Mammary epithelial cell (primary cell): ENCODE measurements at regions not wholly inside any gene's neighbourhood (a gene's known extent, or its start where the extent isn't known, plus 50 kb on each side); places are given as distances from the start of the nearest gene placed in this dataset.

ENCODE experiments used
- CTCF ChIP-seq, 2 donors: IDR thresholded peaks in 1 of 2; conservative IDR thresholded peaks in 1 of 2; 2 replicates each; pipeline ENCODE4 v1.5.1; 2011 to 2012; ENCODE audit warnings: inconsistent platforms in 2 of 2, low read length in 2 of 2, mild to moderate bottlenecking in 2 of 2, control low read depth in 1 of 2, low read depth in 1 of 2; ENCODE audit not compliant: insufficient read depth in 1 of 2; ENCODE audit errors: extremely low read depth in 1 of 2
- EZH2 ChIP-seq: IDR thresholded peaks from 2 replicates; pipeline ENCODE4 v1.6.1; 2012; ENCODE audit warnings: low read length, inconsistent platforms, borderline replicate concordance

GRCh38 chr9:87300915-87301314 is 196.8 kb upstream of the DAPK1 start:
- TF ChIP-seq CTCF (conservative IDR thresholded peaks at IDR 0.05 in 1 of 2, IDR thresholded peaks at IDR 0.05 in 1 of 2; ENCODE audit: extremely low read depth in 1 of 2, insufficient read depth in 1 of 2, low read depth in 1 of 2, low read length in 2 of 2): no peak
- no peak for TF ChIP-seq EZH2
